DMS53 treated with DMSO at 0.1 percent for 48 hours (cell line): ENCODE measurements at regions not wholly inside any gene's neighbourhood (a gene's known extent, or its start where the extent isn't known, plus 50 kb on each side); places are given as distances from the start of the nearest gene placed in this dataset.
A peak's percentile ranks its signal among the peaks of the same experiment; 100 is the strongest.
"Not testable (repeated sequence)": the region's sequence is repeated elsewhere in the genome, so short reads cannot be mapped to it uniquely, and the experiment has no call there.

Experiments used
- DNase-seq: peaks from one replicate; lab custom pipeline; 2025; ENCODE audit not compliant: unreplicated experiment; lab: John Stamatoyannopoulos, UW

- DNase-seq: no peak
Observed at GRCh38 chr5:153939101-153939500, 99.6 kb downstream of the FAM114A2 start.

- DNase-seq: no peak
Observed at GRCh38 chr5:153938191-153938842, 100.4 kb downstream of the FAM114A2 start.

GRCh38 chr5:153937661-153938060 lies 101.0 kb downstream of the FAM114A2 start:
- no peak for DNase-seq

- not testable (repeated sequence) for DNase-seq
Observed at GRCh38 chr5:153935151-153935550, 103.6 kb downstream of the FAM114A2 start.

GRCh38 chr5:153926201-153926600 lies 112.5 kb downstream of the FAM114A2 start:
- no peak for DNase-seq

GRCh38 chr5:153919161-153919560 lies 119.5 kb downstream of the FAM114A2 start:
- no peak for DNase-seq

GRCh38 chr5:153907170-153907775 lies 131.4 kb downstream of the FAM114A2 start:
- no peak for DNase-seq

- DNase-seq: no peak
Observed at GRCh38 chr5:153905219-153905618, 133.5 kb downstream of the FAM114A2 start.

- DNase-seq: no peak
Observed at GRCh38 chr5:153903321-153903720, 135.4 kb downstream of the FAM114A2 start.

GRCh38 chr5:153902016-153902415 lies 136.7 kb downstream of the FAM114A2 start:
- DNase-seq: no peak

- DNase-seq: no peak
Observed at GRCh38 chr5:153901449-153901848, 137.3 kb downstream of the FAM114A2 start.

- DNase-seq: no peak
Observed at GRCh38 chr5:153900703-153901395, 137.9 kb downstream of the FAM114A2 start.

GRCh38 chr5:153899746-153900145 lies 139.0 kb downstream of the FAM114A2 start:
- DNase-seq: no peak

GRCh38 chr5:153896701-153897100 lies 142.0 kb downstream of the FAM114A2 start:
- peak; percentile 4 for DNase-seq

- no peak for DNase-seq
Observed at GRCh38 chr5:153896117-153896516, 142.6 kb downstream of the FAM114A2 start.

- no peak for DNase-seq
Observed at GRCh38 chr5:153895266-153895665, 143.4 kb downstream of the FAM114A2 start.

GRCh38 chr5:153893817-153894216 lies 144.9 kb downstream of the FAM114A2 start:
- no peak for DNase-seq

- DNase-seq: peak; percentile 13
Observed at GRCh38 chr5:153891394-153891793, 147.3 kb downstream of the FAM114A2 start.

- DNase-seq: no peak
Observed at GRCh38 chr5:153888781-153889180, 149.9 kb downstream of the FAM114A2 start.

GRCh38 chr5:153885141-153885540 lies 153.6 kb downstream of the FAM114A2 start:
- no peak for DNase-seq

- no peak for DNase-seq
Observed at GRCh38 chr5:153884612-153884957, 154.1 kb downstream of the FAM114A2 start.

- DNase-seq: no peak
Observed at GRCh38 chr5:153883854-153884611, 154.7 kb downstream of the FAM114A2 start.
